Liver (tissue), 3 donors: ENCODE measurements at regions not wholly inside any gene's neighbourhood (a gene's known extent, or its start where the extent isn't known, plus 50 kb on each side); places are given as distances from the start of the nearest gene placed in this dataset.

Experiments
- HNF4G ChIP-seq: IDR thresholded peaks from 2 replicates; pipeline ENCODE4 v1.6.1; 2016; ENCODE audit warnings: antibody characterized with exemption
- TF ChIP-seq, protein P1 (sequence below): fragments of 150-350 bp; IDR thresholded peaks from 2 replicates; pipeline ENCODE4 v1.5.1; 2017; ENCODE audit warnings: improper control_type of control experiment, low read depth, low read length; ENCODE audit not compliant: missing input control
- donor health status: healthy.
- donor health status: healthy.

DNA sequence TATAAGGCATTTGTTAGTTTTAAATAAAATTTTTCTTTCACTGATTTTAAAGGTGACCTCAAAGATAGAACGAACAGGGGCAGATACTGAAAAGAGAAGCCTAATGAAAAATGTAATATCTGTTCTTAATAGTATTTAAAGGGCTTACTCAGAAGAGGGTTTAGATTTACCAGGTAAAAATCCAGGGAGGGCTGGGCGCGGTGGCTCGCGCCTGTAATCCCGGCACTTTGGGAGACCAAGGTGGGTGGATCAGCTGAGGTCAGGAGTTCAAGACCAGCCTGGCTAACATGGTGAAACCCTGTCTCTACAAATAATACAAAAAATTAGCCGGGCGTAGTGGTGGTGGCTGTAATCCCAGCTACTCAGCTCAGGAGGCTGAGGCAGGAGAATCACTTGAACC, 108.3 kb upstream of the CNTNAP2 start:
- no peak for TF ChIP-seq HNF4G
- TF ChIP-seq, protein P1, sequence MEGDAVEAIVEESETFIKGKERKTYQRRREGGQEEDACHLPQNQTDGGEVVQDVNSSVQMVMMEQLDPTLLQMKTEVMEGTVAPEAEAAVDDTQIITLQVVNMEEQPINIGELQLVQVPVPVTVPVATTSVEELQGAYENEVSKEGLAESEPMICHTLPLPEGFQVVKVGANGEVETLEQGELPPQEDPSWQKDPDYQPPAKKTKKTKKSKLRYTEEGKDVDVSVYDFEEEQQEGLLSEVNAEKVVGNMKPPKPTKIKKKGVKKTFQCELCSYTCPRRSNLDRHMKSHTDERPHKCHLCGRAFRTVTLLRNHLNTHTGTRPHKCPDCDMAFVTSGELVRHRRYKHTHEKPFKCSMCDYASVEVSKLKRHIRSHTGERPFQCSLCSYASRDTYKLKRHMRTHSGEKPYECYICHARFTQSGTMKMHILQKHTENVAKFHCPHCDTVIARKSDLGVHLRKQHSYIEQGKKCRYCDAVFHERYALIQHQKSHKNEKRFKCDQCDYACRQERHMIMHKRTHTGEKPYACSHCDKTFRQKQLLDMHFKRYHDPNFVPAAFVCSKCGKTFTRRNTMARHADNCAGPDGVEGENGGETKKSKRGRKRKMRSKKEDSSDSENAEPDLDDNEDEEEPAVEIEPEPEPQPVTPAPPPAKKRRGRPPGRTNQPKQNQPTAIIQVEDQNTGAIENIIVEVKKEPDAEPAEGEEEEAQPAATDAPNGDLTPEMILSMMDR = no peak
